ENCODE measurements at regions not wholly inside any gene's neighbourhood (a gene's known extent, or its start where the extent isn't known, plus 50 kb on each side); places are given as distances from the start of the nearest gene placed in this dataset.

DNA sequence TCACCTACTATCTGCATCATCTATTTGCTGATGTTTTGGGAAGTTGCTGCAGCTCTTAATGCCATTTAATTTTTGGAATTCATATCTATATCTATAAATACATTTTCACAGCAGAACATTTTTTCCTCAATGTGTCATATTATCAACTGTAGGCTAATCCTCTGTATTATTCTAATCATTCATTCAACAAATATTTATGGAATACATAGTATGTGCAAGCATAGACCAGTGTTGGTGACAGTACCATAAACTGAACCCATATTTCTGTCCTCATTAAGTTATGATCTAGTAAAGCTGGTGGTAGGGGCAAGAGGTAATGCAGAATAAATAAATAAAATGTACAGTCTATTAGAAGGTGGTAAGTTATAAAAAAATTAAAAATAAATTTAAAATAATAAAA, 585.3 kb upstream of the BCHE start:
- TF ChIP-seq TAF1 (IDR thresholded peaks at IDR 0.05; ENCODE audit: low read depth, low read length) (no peak), POLR2AphosphoS5 (IDR thresholded peaks at IDR 0.05; ENCODE audit: low read depth, low read length) (no peak), POLR2A (IDR thresholded peaks at IDR 0.05; ENCODE audit: low read depth, low read length) (no peak), POU2F2 (IDR thresholded peaks at IDR 0.05; ENCODE audit: low read depth, low read length) (no peak), SPI1 (IDR thresholded peaks at IDR 0.05; ENCODE audit: low read depth, low read length) (no peak)
